Neutrophil (primary cell): ENCODE measurements at regions not wholly inside any gene's neighbourhood (a gene's known extent, or its start where the extent isn't known, plus 50 kb on each side); places are given as distances from the start of the nearest gene placed in this dataset.

Experiments
- H3K27ac ChIP-seq: fragments of 200-600 bp; sonication (generic); 2 replicates; pipeline ENCODE4 v1.5.1; 2016; ENCODE audit warnings: mild to moderate bottlenecking, moderate library complexity
- H3K27me3 ChIP-seq: fragments of 200-600 bp; sonication (generic); 2 replicates; pipeline ENCODE4 v1.6.0; 2016; ENCODE audit warnings: mild to moderate bottlenecking
- H3K36me3 ChIP-seq: fragments of 200-600 bp; sonication (generic); 2 replicates; pipeline ENCODE4 v1.5.1; 2017
- H3K4me1 ChIP-seq, 2 experiments: fragments of 200-600 bp in 1 of 2; sonication (generic) in 1 of 2; 1 replicate in 1 of 2; 2 replicates in 1 of 2; pipeline versions ENCODE4 v1.5.1 to v1.6.1; 2013 to 2016; ENCODE audit warnings: low read depth in 1 of 2, low read length in 1 of 2, mild to moderate bottlenecking in 1 of 2, moderate library complexity in 1 of 2; ENCODE audit not compliant: control insufficient read depth in 1 of 2, insufficient read depth in 1 of 2
- H3K4me3 ChIP-seq, 2 experiments: fragments of 200-600 bp in 1 of 2; sonication (generic) in 1 of 2; 1 replicate in 1 of 2; 2 replicates in 1 of 2; pipeline ENCODE4 v1.5.1; 2013 to 2016; ENCODE audit warnings: low read depth in 1 of 2, low read length in 1 of 2, mild to moderate bottlenecking in 1 of 2, moderate library complexity in 1 of 2
- H3K9me3 ChIP-seq: fragments of 200-600 bp; sonication (generic); 2 replicates; pipeline ENCODE4 v1.5.1; 2016
- CTCF ChIP-seq: fragments of 200-600 bp; sonication (generic); IDR thresholded peaks from 2 replicates; pipeline ENCODE4 v1.5.1; 2016; ENCODE audit warnings: antibody characterized with exemption

- Histone ChIP-seq H3K27me3 (no peaks in the 10 kb centered on the region), H3K27ac (no peak overlapping the region)
These were observed 280.0 kb downstream of the MEX3B start for GRCh38 chr15:81765816-81766215.

GRCh38 chr15:81763304-81763703 is 282.5 kb downstream of the MEX3B start:
- no peaks in the 10 kb centered on the region for H3K4me1 ChIP-seq
- no peaks in the 10 kb centered on the region for H3K36me3 ChIP-seq
- no peak overlapping the region for H3K27ac ChIP-seq
- no peak overlapping the region for H3K4me3 ChIP-seq
- no peaks in the 10 kb centered on the region for H3K27me3 ChIP-seq
- no peak for TF ChIP-seq CTCF
- H3K9me3 ChIP-seq: no peaks in the 10 kb centered on the region

More at GRCh38 chr15:81765816-81766215, 280.0 kb downstream of the MEX3B start:
- H3K36me3 ChIP-seq: no peaks in the 10 kb centered on the region
- TF ChIP-seq CTCF: no peak
- no peaks in the 10 kb centered on the region for H3K4me1 ChIP-seq
- no peak overlapping the region for H3K4me3 ChIP-seq
- H3K9me3 ChIP-seq: no peaks in the 10 kb centered on the region

- H3K27me3 ChIP-seq: no peaks in the 10 kb centered on the region
- no peaks in the 10 kb centered on the region for H3K9me3 ChIP-seq
- no peak for TF ChIP-seq CTCF
- H3K27ac ChIP-seq: no peak overlapping the region
- H3K4me3 ChIP-seq: no peak overlapping the region
- H3K36me3 ChIP-seq: no peaks in the 10 kb centered on the region
- H3K4me1 ChIP-seq: no peaks in the 10 kb centered on the region
These were observed 285.1 kb downstream of the MEX3B start for GRCh38 chr15:81760686-81761085.

GRCh38 chr15:81758818-81759284 is 287.0 kb downstream of the MEX3B start:
- no peak overlapping the region for H3K4me3 ChIP-seq
- no peak for TF ChIP-seq CTCF
- no peaks in the 10 kb centered on the region for H3K9me3 ChIP-seq
- no peaks in the 10 kb centered on the region for H3K4me1 ChIP-seq
- no peak overlapping the region for H3K27ac ChIP-seq
- H3K36me3 ChIP-seq: no peaks in the 10 kb centered on the region
- H3K27me3 ChIP-seq: no peaks in the 10 kb centered on the region

- Histone ChIP-seq H3K27me3 (no peaks in the 10 kb centered on the region), H3K4me3 (no peak overlapping the region), H3K4me1 (no peaks in the 10 kb centered on the region), H3K36me3 (no peaks in the 10 kb centered on the region), H3K9me3 (no peaks in the 10 kb centered on the region), H3K27ac (no peak overlapping the region)
- no peak for TF ChIP-seq CTCF
These were observed 290.2 kb downstream of the MEX3B start for GRCh38 chr15:81755626-81756025.

GRCh38 chr15:81754078-81754477 is 291.7 kb downstream of the MEX3B start:
- Histone ChIP-seq H3K36me3 (no peaks in the 10 kb centered on the region), H3K27ac (no peak overlapping the region), H3K27me3 (no peaks in the 10 kb centered on the region), H3K4me1 (no peaks in the 10 kb centered on the region), H3K9me3 (no peaks in the 10 kb centered on the region), H3K4me3 (no peak overlapping the region)
- no peak for TF ChIP-seq CTCF
